SH-SY5Y (cell line): ENCODE measurements at regions not wholly inside any gene's neighbourhood (a gene's known extent, or its start where the extent isn't known, plus 50 kb on each side); places are given as distances from the start of the nearest gene placed in this dataset.

Source experiments
- GATA2 ChIP-seq: IDR thresholded peaks from 2 replicates; pipeline ENCODE4 v1.6.1; 2011; ENCODE audit warnings: mild to moderate bottlenecking, low read depth, low read length
- GATA3 ChIP-seq: IDR thresholded peaks from 2 replicates; pipeline ENCODE4 v1.6.1; 2011; ENCODE audit warnings: low read depth, mild to moderate bottlenecking, low read length, moderate library complexity

- TF ChIP-seq GATA3 (no peak), GATA2 (no peak)
Measured at GRCh38 chr5:116672203-116672602, 97.6 kb upstream of the SEMA6A start.

DNA sequence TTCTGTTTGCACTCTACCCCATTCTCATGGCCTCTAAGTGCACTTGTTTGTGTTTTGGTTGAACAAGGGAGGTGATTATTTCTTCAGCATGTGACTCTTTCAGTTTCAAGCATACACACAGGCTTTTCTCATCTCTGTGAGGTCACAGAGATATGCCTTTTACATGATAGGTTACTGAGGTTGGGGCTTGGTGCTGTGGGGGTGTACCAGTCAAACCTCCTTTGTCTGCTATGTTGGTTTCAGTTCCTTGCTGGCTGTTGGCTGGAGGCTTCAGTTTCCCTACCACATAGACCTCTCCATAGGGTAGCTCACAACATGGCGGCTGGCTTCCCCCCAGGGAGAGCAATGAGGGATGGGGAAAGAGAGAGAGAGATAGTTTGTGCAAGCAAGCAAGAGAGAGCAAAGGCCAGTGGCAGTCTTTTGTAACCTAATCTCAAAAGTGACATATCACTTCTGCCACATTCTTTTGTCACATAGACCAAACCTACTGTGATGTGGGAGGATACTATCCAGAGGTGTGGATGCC is 96.7 kb upstream of the SEMA6A start:
- no peak for TF ChIP-seq GATA2
- TF ChIP-seq GATA3: no peak

- no peak for TF ChIP-seq GATA3
- TF ChIP-seq GATA2: no peak
Measured at GRCh38 chr5:116669261-116670031, 94.8 kb upstream of the SEMA6A start.

- TF ChIP-seq GATA2: no peak
- TF ChIP-seq GATA3: no peak
Measured at GRCh38 chr5:116668390-116668789, 93.8 kb upstream of the SEMA6A start.

DNA sequence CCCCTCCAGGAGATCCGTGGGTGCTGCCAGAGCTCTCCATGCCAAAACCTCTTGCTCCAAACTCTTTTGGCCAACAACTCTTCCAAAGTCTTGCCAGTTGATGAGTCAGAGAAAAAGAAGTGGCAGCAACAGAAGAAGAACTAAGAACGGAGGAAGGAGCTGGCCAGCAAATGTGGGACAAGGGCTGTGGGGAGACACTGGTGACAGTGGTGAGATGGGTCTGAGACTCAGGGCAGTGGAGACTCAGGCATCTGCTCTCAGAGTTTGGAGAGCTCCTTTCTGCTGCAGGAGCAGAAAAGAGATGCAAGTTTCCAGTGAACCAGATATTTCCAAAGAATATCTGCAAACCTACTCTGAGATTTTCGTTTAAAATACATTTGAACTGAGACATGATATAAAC is 92.3 kb upstream of the SEMA6A start:
- TF ChIP-seq GATA3: no peak
- no peak for TF ChIP-seq GATA2

- no peak for TF ChIP-seq GATA2
- no peak for TF ChIP-seq GATA3
Measured at GRCh38 chr5:116664988-116665387, 90.4 kb upstream of the SEMA6A start.

- no peak for TF ChIP-seq GATA2
- TF ChIP-seq GATA3: no peak
Measured at GRCh38 chr5:116663081-116663480, 88.5 kb upstream of the SEMA6A start.

- no peak for TF ChIP-seq GATA2
- no peak for TF ChIP-seq GATA3
Measured at GRCh38 chr5:116661419-116661818, 86.8 kb upstream of the SEMA6A start.

GRCh38 chr5:116660929-116661328 is 86.3 kb upstream of the SEMA6A start:
- TF ChIP-seq GATA3: no peak
- no peak for TF ChIP-seq GATA2

GRCh38 chr5:116658830-116659229 is 84.2 kb upstream of the SEMA6A start:
- no peak for TF ChIP-seq GATA3
- TF ChIP-seq GATA2: no peak

GRCh38 chr5:116658141-116658540 is 83.5 kb upstream of the SEMA6A start:
- TF ChIP-seq GATA2: no peak
- TF ChIP-seq GATA3: no peak

DNA sequence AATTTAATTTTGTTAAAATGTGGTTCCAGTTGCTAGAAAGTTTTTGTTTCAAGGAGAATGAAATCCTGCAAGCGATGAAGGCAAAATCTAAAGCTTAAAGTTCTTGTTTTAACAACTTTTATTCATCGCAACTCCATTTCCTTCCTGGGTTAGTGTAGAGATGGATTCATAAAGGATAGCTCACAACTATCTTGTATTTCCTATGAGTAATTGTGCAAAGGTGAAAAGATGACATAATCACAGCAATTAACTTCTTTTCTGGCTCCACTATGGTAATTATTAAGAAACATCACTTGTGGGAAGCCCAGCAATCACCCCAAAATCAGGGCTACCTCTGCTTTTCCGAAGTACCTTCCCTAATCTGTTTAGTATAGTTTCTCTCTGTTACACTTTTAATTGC is 80.8 kb upstream of the SEMA6A start:
- no peak for TF ChIP-seq GATA3
- TF ChIP-seq GATA2: no peak

GRCh38 chr5:116654925-116655324 is 80.3 kb upstream of the SEMA6A start:
- no peak for TF ChIP-seq GATA2
- TF ChIP-seq GATA3: no peak

- no peak for TF ChIP-seq GATA2
- no peak for TF ChIP-seq GATA3
Measured at GRCh38 chr5:116652903-116653302, 78.3 kb upstream of the SEMA6A start.

DNA sequence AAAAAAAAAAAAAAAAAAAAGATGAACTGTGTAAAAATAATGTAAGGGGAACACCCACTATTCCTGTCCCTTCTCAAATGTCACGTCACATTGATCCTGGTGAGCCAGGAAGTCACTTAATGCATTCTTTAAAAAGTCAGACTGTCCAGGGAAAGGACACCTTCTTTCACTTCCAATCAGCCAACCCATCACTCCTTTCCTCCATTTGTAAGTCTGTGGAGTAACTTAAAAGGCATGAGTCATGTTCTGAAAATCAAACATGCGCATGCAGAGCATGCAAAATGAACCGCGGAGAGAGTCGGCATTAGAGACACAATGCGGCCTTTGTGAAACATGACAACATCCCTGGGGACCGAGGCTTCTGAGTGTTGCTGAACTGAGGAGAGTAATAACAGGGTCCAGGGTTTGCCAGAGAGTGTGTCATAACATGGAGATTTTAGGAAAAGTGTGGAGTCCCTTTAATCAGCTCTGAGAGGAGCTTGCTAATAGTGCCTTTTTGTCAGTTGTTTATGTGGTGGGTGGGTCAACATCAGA is 77.6 kb upstream of the SEMA6A start:
- TF ChIP-seq GATA3 (no peak), GATA2 (no peak)
